GM19023 (cell line): ENCODE measurements at regions not wholly inside any gene's neighbourhood (a gene's known extent, or its start where the extent isn't known, plus 50 kb on each side); places are given as distances from the start of the nearest gene placed in this dataset.
"Not testable (repeated sequence)": the region's sequence is repeated elsewhere in the genome, so short reads cannot be mapped to it uniquely, and the experiment has no call there.

Experiments
- ATAC-seq: cut with Tn5 transposase; IDR thresholded peaks from one replicate; pipeline ENCODE4 v1.9.1; 2021; ENCODE audit warnings: mild to moderate bottlenecking, moderate library complexity; ENCODE audit not compliant: unreplicated experiment

DNA sequence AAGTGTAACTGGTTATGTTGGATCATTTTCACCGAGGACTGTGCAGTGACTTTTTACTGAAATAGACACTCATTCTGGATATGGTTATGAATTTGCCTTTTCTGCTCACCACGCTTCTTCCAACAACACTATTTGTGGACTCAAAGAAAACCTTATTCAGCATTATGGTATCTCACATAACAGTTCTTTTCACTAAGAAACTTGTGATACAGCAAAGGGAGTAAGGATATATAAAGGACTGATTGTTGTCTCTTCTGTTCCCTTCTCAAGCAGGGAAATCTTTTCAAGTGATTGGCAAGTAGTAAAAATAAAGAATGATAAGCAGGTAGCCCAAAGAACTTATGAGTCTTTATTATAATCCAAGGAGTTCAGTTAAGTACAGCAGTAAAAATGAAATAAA is 131.5 kb upstream of the SV2C start:
- ATAC-seq, result no peak

DNA sequence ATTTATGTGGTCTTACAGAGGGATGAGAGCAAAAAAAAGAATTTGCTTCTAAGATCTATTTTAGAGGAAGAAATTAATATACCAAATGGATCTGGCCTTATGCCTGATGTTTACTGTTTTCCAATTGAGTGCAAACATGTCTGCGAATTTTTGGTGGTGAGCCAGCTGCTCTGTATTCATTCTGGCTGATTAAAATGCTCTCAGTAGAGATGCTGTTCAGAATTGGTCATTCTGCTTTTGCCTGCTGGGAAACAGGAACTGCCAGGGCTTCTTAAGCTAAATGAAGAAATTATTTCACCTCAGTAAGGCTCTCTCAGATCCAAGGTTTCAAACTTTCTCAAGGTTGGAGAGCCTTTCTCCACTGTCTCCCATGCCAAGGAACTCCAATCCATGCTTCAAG is 132.0 kb upstream of the SV2C start:
- ATAC-seq, result no peak

DNA sequence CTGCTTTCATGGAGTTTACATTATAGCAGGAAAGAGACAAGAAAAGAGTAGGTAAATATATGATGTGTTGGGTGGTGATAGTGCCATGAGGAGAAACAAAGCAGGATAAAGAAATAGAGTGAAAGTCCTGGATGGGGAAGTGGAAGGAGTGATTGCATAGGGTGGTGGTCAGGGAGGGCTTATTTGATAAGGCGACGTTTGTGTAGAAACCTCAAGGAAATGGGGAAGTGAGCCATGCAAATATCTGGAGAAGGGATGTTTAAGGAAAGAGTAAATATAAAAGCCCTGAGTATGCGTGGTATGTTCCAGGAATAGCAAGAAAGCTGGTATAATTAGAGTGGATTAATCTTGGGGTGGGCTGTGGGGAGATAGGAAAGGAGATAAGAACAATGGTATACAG is 134.7 kb upstream of the SV2C start:
- ATAC-seq, result no peak

DNA sequence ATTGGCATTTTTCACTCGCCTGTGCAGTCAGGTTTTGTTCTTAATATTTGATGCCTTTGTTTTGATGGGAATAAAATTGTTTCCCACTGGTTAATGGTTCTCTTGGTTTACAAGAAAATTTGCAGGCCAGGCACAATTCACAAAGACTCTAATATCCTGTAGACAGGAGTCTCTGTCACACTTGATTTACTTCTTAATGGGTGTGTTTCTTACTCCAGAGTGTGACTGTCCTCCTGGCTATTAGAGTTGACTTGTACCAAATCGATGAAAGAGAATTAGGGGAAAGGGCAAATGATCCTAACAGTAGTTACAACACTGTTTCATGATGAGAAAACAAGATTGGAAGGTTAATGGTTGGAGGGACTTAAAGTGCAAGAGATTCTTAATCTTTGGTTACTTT is 142.8 kb upstream of the SV2C start:
- no peak for ATAC-seq

DNA sequence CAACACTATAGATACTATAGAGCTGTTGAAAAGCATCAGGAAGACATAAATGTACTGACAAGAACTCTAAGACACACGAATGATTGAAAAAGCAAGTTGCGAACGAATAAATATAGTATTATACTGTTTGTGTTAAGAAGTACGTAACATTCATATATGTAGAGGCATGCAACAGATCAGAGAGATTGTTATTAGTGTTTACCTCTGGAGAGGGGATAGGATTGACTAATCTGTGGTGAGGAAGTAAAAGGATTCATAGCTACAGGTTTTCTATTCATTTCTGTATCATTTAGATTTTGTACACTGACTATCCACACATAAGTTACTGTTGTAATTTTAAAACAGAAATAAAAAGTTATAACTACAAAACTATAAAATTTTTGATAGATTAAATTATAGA is 147.6 kb upstream of the SV2C start:
- ATAC-seq, result no peak

DNA sequence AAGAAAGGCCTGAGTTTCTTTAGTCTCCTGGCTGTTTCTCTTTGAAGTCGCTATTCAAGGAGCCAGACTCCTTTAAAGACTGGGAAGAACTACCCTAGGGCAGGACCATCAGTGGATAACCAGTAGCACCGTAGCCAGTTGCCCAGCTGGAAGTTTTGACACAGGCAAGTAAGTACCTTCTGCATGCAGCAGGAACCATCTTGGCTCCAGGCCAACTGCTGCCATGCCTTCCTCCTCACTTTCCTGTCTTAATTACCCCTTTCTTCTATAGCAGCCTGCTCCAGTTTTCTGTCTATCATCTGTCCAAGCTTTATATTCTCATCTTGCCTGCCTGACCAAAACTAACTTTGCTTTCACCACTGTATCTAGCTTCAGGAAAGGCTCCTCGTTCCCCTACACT is 149.7 kb upstream of the SV2C start:
- ATAC-seq, result no peak

DNA sequence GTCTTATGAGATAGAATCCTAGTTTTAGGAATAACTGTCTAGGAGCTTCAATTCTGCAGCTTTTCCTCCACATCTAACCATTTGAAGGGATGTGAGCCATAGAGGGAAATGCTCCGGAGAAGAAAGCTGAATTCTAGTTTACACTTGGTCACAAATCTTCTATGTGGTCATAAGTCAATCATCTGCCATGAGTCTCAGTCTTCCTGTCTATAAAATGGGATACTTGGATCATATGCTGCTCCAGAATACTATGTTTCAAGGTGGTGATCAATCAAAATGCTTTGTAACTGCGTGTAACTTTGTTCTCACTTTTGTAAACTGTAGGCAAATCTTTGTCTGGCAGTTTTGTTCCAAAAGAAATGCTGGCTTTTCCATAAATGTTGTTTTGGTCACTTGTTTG is 152.0 kb upstream of the SV2C start:
- ATAC-seq, result no peak

DNA sequence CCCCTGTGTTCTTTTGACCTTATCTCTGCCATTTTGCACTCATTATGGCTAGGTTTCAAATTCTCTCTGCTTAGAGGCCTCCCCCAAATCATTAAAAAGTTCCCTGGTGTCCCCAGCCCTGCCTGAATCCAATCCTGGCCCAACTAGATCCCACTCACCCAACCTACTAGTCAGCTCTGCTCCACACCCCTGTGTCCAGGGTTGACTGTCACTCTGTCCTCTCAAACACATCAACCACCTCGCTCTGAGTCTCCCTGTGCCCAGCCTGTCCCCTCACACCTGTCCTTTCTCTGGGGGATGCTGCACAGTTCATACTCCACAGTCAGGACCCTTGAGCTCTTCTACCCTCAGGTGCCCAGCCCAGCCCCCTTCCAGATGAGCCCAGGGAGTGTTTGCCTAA is 154.2 kb upstream of the SV2C start:
- no peak for ATAC-seq

DNA sequence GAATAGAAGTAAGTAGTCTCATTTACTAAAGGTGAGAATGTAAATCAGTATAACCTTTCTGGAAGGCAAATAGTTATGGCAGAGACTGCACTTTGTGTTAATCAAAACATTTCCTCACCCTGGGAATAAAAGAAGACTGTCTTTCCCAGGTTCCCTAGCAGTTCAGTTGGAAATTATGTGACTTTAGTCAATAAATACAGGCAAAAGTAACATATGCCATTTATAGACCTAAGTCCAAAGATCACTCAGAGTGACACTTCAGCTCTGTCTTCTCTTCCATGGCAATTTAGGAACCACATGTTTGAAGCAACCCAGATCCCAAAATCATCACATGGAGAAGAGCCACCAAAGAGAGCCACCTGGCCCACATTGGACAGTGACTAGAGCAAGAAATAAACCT is 160.7 kb upstream of the SV2C start:
- no peak for ATAC-seq

DNA sequence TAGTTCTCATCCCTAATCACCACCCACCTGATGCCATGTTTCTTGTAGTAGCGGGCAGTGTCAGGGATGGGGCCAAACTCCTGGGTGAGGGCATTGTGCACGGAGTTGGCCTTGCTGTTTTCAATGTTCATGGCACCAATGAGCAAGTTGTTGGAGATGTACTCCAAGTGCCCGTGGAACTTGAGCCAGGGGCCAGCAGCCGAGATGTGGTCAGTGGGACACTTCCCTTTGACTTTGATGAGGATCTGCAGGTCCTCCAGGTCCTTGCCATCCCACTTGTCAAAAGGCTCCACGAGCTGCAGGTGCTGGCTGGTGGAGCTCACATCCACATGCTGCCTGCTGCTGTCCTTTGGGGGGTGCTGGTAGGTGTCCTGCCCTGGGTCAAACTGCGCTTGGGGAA is 162.2 kb upstream of the SV2C start:
- ATAC-seq, result no peak

DNA sequence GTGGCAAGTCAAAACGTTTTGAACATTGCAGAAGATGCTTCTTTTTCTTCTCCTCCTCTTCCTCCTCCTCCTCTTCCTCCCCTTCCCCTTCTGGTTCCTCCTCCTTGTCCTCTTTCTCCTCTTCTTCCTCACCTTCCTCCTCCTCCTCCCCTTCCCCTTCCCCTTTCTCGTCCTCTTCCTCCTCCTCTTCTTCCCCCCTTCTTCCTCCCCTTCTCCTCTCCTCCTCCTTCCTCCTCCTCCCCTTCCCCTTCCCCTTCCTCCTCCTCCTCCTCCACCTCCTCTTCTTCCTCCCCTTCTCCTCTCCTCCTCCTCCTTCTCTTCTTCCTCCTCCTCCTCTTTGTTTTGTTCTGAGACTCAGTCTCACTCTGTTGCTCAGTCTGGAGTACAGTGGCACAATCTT is 167.0 kb upstream of the SV2C start:
- ATAC-seq, result no peak

DNA sequence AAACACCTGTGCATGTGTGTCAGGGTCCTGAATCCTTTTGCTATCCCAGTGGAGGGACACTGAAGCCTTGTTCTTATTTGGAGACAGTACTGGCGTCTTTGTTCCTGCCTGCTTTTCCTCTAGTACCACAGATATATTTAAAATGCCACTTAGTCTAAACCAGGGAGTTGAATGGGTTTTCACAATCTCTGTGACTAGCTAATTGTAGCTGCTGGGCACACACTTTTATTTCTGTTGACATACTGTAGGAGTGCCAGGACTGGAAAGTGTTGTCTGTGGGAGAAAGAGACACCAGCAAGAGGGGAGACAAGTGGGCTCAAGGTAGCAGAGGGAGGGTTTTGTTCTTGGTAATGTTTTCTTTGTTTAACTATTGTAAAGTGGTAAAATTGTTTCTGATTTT is 174.0 kb upstream of the SV2C start:
- no peak for ATAC-seq

DNA sequence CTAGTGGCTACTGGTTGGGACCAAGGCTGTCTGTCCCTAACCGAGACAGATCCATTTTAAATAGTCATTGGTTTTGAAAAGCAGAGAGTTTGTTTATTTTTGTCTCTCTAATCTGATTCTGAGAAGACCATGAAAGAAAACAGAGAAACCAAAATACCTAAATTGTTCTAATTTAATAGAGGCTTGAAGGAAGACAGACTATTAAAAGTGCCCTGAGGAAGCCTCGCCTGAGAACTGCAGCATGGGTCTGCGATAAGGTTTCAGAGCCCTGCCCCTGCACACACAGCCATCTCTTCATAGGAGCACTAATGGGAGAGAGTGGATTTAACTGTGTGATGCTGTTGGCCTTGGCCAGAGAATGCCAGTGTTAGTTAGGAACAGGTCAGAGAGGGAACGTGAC is 175.5 kb upstream of the SV2C start:
- no peak for ATAC-seq

DNA sequence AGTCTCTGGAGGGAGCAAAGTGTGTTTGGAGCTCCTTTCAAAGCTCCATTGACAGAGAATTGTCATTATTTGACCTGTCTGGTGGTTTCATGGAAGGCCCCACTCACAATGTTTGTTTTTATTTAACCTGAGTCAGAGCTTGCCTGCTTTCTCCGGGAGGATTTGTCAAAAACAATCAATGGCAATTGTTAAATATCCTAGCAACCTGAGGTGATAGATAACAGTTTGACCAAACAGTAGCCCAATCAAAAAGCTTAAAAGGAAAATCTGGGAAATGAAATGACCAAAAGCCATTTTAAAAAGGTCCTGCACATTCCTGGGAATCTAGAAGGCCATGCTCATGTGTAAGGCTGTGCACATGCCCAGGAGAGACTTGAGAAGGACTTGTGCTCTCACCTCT is 177.2 kb upstream of the POC5 start:
- no peak for ATAC-seq

DNA sequence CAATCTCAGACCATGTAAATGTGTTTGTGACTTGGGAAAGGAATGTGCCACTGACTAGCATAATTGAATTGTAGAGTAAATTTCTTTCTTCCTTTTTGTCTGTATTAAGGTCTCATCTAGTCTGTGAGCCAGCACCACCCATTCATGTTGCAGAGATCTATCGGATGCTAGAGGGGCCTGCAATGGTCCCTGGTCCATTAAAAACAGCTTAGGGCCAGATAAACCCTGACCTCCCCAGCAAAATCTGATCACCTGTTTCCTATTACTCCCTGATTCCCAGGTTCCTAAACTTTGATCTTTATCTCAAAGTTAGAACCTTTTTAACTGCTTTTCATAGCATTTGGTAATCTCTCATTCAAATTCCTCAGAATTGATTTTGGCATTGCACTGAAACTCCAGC is 174.5 kb upstream of the POC5 start:
- no peak for ATAC-seq

DNA sequence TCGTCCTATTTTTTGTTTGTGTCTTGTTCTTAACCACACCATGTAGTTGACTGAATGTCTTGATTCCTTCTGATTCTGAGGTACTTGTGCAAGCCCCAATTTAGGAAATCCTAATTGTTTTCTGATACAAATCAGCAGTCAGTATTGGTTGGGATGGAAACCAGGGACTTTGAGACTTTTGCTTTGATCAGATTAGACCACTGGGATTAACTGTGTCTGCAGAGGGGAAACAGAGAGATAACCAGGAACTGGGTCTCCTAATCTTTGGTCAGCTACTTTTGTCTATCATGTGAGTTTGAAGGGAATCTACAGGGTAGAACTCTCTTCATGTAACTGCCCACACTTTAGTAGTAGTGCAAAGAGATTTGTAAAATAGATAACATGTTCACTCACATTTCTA is 173.8 kb upstream of the POC5 start:
- ATAC-seq, result no peak

DNA sequence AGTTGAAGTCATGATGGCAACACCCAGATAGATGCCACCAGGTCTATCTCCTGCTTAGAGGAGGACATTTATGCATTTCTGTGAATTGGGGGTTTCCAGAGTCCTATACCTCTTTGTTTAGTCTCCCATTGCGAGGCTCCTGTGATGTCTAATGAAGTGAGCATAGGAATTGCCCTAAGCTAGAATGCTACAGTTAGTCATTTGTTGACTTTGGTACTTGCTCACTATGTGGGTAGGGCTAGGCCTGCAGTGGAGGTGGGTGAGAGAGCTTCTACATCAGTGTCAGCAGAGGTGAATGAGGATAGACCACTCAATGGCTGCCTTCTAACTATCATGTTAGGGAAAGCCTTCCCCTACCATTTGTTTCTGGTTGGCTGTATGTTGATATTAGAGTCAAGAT is 173.3 kb upstream of the POC5 start:
- ATAC-seq, result no peak

DNA sequence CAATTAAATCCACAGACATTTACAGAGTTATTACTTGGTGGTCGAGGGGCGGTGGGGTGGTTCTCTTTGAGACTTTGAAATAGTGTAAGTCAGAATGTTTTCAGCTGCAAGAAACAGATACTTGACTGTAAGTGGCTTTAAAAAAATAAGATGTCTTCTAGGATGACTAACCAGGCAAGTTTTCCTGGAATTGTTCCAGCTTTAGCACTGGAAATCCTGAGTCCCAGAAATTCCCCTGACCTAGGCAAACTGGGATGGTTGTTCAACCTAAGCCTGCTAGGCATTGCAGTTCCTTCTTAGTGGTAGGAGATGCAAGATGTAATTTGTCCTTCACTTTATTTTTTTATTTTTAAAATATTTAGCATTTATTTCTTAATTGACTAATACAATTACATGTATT is 169.5 kb upstream of the POC5 start:
- no peak for ATAC-seq

DNA sequence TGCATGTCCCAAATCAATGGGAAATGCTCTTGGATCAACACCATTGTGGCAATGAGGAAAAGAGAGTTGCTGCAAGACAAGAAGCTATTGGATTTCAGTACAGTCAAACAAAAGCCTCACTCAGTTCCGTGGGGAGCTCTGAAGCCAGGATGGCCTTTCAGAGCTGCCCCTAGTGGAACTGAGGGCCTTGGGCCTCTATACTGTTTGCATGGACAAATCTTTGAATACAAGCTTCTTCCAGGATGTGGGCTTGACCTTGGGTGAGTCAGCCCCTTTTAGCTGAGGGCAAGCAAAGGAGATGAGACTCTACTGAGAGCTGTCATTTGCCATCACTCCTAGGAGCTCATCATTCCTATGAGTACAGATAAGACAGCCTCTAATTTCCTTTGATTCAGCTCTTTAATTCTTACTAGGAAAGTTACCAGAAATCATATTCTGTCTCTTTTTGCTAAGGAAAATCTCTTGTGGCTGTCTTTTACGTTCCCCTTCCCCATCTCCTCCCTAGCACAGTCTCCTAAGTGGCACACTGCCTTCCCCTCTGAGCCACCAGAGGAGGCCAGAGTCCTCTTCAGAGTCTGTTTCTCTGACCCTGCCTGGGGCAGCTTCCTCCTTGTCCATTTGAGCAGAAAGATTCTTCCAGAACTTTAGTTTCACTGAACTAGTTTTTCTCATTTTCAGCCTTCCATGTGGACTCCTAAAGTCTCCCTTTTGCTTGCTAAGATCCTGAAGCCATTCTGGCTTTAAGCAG is 168.8 kb upstream of the POC5 start:
- ATAC-seq, result no peak

DNA sequence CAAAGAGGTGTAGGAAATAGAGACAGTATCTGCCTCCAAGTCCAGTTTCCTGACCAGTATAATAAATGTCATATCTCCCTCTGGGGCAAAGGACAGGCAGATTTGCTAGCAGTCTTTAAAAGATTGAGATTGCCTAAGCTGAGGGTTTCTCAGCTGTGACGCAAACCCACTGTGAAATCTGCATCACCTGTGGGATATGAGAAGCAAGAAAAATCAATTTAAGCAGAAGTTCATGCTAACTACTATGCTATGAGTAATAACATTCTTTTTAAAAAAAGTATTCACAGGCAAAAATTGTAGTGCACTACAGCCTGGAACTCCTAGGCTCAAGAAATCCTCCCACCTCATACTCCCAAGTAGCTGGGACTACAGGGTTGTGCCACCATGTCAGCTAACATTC is 168.1 kb upstream of the POC5 start:
- no peak for ATAC-seq

DNA sequence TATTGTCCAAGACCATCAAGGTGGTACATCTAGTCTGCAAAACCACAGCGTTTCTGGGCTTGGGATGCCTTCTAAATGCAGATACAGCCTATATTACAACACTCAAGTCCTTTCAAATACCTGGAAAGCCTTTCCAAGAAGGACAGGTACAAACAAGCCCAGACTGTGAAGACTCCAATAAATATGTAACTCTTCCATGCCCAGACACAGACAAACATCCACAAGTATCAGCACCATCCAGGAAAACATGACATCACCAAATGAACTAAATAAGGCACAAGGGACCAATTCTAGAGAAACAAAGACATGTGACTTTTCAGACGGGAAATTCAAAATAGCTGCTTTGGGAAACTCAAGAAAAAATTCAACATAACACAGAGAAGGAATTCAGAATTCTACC is 152.7 kb upstream of the POC5 start:
- ATAC-seq, result no peak

DNA sequence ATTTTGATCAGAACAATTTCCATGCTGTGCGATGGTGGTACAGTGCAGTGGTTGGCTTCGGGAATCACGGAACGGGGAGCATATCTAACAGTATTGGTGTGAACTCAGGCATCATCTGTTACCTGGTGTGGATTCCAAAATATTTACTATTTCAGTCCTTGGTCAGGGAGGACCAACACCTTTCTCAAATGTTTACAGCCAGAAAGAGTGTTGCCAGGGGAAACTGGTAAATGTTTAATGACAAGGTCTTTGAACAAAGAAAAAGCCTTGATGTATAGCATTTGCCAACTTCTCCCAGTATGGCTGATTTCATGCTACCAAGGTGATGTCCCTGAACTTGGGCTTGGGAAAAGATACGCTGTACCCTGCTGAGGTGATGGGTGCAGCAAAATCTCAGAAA is 145.6 kb upstream of the POC5 start:
- ATAC-seq, result no peak

DNA sequence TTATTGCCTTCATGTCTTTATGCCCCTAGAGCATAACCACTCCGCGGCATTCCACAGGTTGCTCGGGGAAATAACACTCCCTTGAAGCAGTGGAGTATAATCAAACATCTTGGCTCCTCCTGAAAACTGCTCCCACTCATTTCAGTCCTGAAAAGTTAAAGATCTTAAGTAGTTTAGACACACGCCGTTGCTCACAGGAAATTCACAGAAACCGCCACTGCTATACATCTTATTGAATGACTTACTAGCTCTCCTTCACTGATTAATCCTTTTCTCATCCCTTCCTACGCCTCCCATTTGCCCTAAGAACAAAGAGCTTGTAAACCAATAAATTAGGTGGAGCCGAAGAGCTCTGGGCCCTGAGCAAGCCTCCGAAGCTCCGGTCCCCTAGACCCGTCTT is 142.4 kb upstream of the POC5 start:
- ATAC-seq, result not testable (repeated sequence)

DNA sequence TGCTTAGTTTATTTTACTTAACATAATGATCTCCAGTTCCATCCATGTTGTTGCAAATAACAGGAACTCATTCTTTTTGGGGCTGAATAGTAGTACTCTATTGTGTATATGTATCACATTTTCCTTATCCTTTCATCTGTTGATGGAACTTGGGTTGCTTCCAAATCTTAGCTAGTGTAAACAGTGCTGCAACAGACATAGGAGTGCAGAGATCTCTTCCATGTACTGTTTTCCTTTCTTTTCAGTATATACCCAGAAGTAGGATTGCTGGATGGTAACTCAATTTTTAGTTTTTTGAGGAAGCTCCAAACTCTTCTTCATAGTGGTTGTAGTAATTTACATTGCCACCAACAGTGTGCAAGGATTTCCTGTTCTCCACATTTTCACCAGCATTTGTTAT is 138.8 kb upstream of the POC5 start:
- no peak for ATAC-seq
